GM12878 (cell line): ENCODE measurements at regions not wholly inside any gene's neighbourhood (a gene's known extent, or its start where the extent isn't known, plus 50 kb on each side); places are given as distances from the start of the nearest gene placed in this dataset.

Experiments
- ATAC-seq: fragments of 200-7000 bp; cut with Tn5 transposase; 3 replicates; pipeline ENCODE4 v1.9.1; 2020; ENCODE audit warnings: mild to moderate bottlenecking, moderate library complexity
- BruUV-seq: library from RNA; stranded (reverse); fragments of 400-500 nt; replicated peaks from 2 replicates; lab custom pipeline; 2021; lab: Mats Ljungman, UMichigan
- CTCF ChIA-PET: fragments of 300-600 bp; sonication (Branson Sonifier 250); formaldehyde crosslinking; extraction: SDS; loops from one replicate; lab custom pipeline; 2021; ENCODE audit warnings: inconsistent platforms; lab: Yijun Ruan, JAX
- POLR2A ChIA-PET: fragments of 350-600 bp; formaldehyde crosslinking; extraction: SDS; loops from one replicate; lab custom pipeline; 2021; ENCODE audit warnings: inconsistent platforms; lab: Charles Lee
- RAD21 ChIA-PET: fragments of 300-600 bp; sonication (Branson Sonifier 250); formaldehyde crosslinking; loops from one replicate; lab custom pipeline; 2023; ENCODE audit warnings: antibody characterized with exemption; ENCODE audit not compliant: unreplicated experiment; lab: Charles Lee
- SMC1A ChIA-PET: fragments of 300-600 bp; sonication (Branson Sonifier 250); formaldehyde crosslinking; loops from one replicate; lab custom pipeline; 2023; ENCODE audit not compliant: unreplicated experiment, uncharacterized antibody; lab: Charles Lee
- DNase-seq: peaks from one replicate; pipeline ENCODE4 v3.0.0-alpha.2; 2011; ENCODE audit warnings: low read depth, low spot score
- FAIRE-seq: peaks from 3 replicates; lab custom pipeline; 2011; peaks lifted over from hg19 to GRCh38; lab: Jason Lieb, UNC
- H2AFZ ChIP-seq: 2 replicates; pipeline ENCODE4 v1.6.0; 2011; ENCODE audit warnings: low read depth, low read length, control low read depth; ENCODE audit not compliant: control insufficient read depth
- H3K27ac ChIP-seq: 2 replicates; pipeline ENCODE4 v1.5.1; 2011; ENCODE audit warnings: control low read depth; ENCODE audit not compliant: control insufficient read depth, insufficient read depth
- H3K27me3 ChIP-seq, 2 experiments: replicated peaks in 1 of 2; 2 replicates each; pipeline versions ENCODE4 v1.6.0 to v1.6.1; 2011; ENCODE audit warnings: low read length in 1 of 2; ENCODE audit not compliant: control insufficient read depth in 2 of 2, insufficient read depth in 2 of 2
- H3K36me3 ChIP-seq, 2 experiments: 2 replicates each; pipeline ENCODE4 v1.5.1; 2011; ENCODE audit warnings: low read length in 1 of 2; ENCODE audit not compliant: control insufficient read depth in 2 of 2, insufficient read depth in 2 of 2
- H3K4me1 ChIP-seq: 2 replicates; pipeline ENCODE4 v1.6.1; 2011; ENCODE audit warnings: mild to moderate bottlenecking, low read length, moderate library complexity, mixed read lengths; ENCODE audit not compliant: control insufficient read depth, insufficient read depth
- H3K4me2 ChIP-seq: 2 replicates; pipeline ENCODE4 v1.6.0; 2011; ENCODE audit warnings: control low read depth; ENCODE audit not compliant: control insufficient read depth, insufficient read depth
- H3K4me3 ChIP-seq: fragments of 200-600 bp; sonication (generic); 2 replicates; pipeline ENCODE4 v1.5.1; 2016
- H3K79me2 ChIP-seq: 2 replicates; pipeline ENCODE4 v1.6.0; 2011; ENCODE audit warnings: low read length; ENCODE audit not compliant: control insufficient read depth, insufficient read depth
- H3K9ac ChIP-seq: 2 replicates; pipeline ENCODE4 v1.8.0; 2011; ENCODE audit warnings: low read length, control low read depth, mixed read lengths; ENCODE audit not compliant: control insufficient read depth, insufficient read depth
- H3K9me3 ChIP-seq: replicated peaks from 3 replicates; pipeline ENCODE4 v1.5.1; 2011; ENCODE audit warnings: mild to moderate bottlenecking, low read length; ENCODE audit not compliant: control insufficient read depth, insufficient read depth
- H4K20me1 ChIP-seq: 2 replicates; pipeline ENCODE4 v1.6.0; 2011; ENCODE audit not compliant: control insufficient read depth, insufficient read depth
- CHD1 ChIP-seq: IDR thresholded peaks from 2 replicates; pipeline ENCODE4 v1.6.1; 2012; ENCODE audit warnings: low read depth, low read length, improper control_type of control experiment
- CREM ChIP-seq: IDR thresholded peaks from 2 replicates; pipeline ENCODE4 v1.6.1; 2014; ENCODE audit warnings: antibody characterized with exemption, low read depth
- DPF2 ChIP-seq: fragments of 450-650 bp; IDR thresholded peaks from 2 replicates; pipeline ENCODE4 v1.6.1; 2017; ENCODE audit warnings: mild to moderate bottlenecking
- E2F4 ChIP-seq: IDR thresholded peaks from 2 replicates; pipeline ENCODE4 v1.6.1; 2012; ENCODE audit warnings: low read depth, low read length, improper control_type of control experiment
- EGR1 ChIP-seq, 2 experiments: IDR thresholded peaks; 1 replicate in 1 of 2; 2 replicates in 1 of 2; pipeline ENCODE4 v1.6.1; 2011 to 2012; ENCODE audit warnings: low read depth in 2 of 2, low read length in 2 of 2, borderline replicate concordance in 1 of 2, mild to moderate bottlenecking in 1 of 2, moderate library complexity in 1 of 2
- EZH2 ChIP-seq: IDR thresholded peaks from 2 replicates; pipeline ENCODE4 v1.6.1; 2012; ENCODE audit warnings: low read depth, mild to moderate bottlenecking, control low read depth, inconsistent platforms, low read length, borderline replicate concordance; ENCODE audit not compliant: control insufficient read depth
- IRF5 ChIP-seq: fragments of 450-650 bp; IDR thresholded peaks from 2 replicates; pipeline ENCODE4 v1.6.1; 2017; ENCODE audit warnings: borderline replicate concordance
- POLR2AphosphoS2 ChIP-seq: IDR thresholded peaks from 2 replicates; pipeline ENCODE4 v1.6.1; 2011; ENCODE audit warnings: low read depth, mild to moderate bottlenecking, low read length, improper control_type of control experiment, moderate library complexity
- RB1 ChIP-seq: fragments of 450-650 bp; formaldehyde crosslinking; IDR thresholded peaks from 2 replicates; pipeline ENCODE4 v1.6.1; 2017; ENCODE audit warnings: mild to moderate bottlenecking, borderline replicate concordance
- SMARCA5 ChIP-seq: fragments of 450-650 bp; IDR thresholded peaks from 2 replicates; pipeline ENCODE4 v1.6.1; 2017; ENCODE audit warnings: mild to moderate bottlenecking
- SPI1 ChIP-seq: IDR thresholded peaks from 2 replicates; pipeline ENCODE4 v1.6.1; 2011; ENCODE audit warnings: low read depth, mild to moderate bottlenecking, low read length, moderate library complexity, borderline replicate concordance; ENCODE audit not compliant: insufficient read depth
- SREBF1 ChIP-seq: IDR thresholded peaks from 2 replicates; pipeline ENCODE4 v1.6.1; 2012; ENCODE audit warnings: mild to moderate bottlenecking, low read length
- WGBS: methylation state at CpG from one replicate; pipeline ENCODE4 v1.1.6; 2016; ENCODE audit warnings: low lambda C conversion rate; ENCODE audit not compliant: insufficient replicate concordance, insufficient coverage; ENCODE audit errors: missing lambda C conversion rate; 5-methylcytosine and 5-hydroxymethylcytosine counted together
- in situ Hi-C: fragments of 300-500 bp; cut with MboI; formaldehyde crosslinking; loops from 9 replicates; pipeline ENCODE4 v1.14.3; 2018; ENCODE audit warnings: mixed read lengths
- intact Hi-C: fragments of 100-400 bp; cut with micrococcal nuclease; formaldehyde crosslinking; loops from one replicate; pipeline ENCODE4 v1.14.2; 2022; ENCODE audit not compliant: unreplicated experiment
- TF ChIP-seq, protein P1 (sequence below): fragments of 450-650 bp; IDR thresholded peaks from 2 replicates; pipeline ENCODE4 v1.6.1; 2017; ENCODE audit warnings: mild to moderate bottlenecking
- TF ChIP-seq, protein P2 (sequence below): IDR thresholded peaks from 2 replicates; pipeline ENCODE4 v1.6.1; 2012; ENCODE audit warnings: mild to moderate bottlenecking, low read depth, low read length

- no peak for TF ChIP-seq E2F4
- TF ChIP-seq, all 136 proteins: peak for 0
Measured at GRCh38 chr11:104704888-104705287, 193.4 kb downstream of the CASP12 start (continued).

GRCh38 chr11:104704146-104704830, 194.0 kb downstream of the CASP12 start:
- no peaks in the 10 kb centered on the region for H3K4me1 ChIP-seq
- SMC1A ChIA-PET, result no interaction called here
- TF ChIP-seq CREM (no peak), CHD1 (no peak), SPI1 (no peak), SMARCA5 (no peak), SREBF1 (no peak), EZH2 (no peak), RB1 (no peak), IRF5 (no peak), EGR1 (IDR thresholded peaks at IDR 0.05; ENCODE audit: borderline replicate concordance in 1 of 2, low read depth in 2 of 2, low read length in 2 of 2) (no peak), DPF2 (no peak), POLR2AphosphoS2 (no peak)
- TF ChIP-seq, protein P1, sequence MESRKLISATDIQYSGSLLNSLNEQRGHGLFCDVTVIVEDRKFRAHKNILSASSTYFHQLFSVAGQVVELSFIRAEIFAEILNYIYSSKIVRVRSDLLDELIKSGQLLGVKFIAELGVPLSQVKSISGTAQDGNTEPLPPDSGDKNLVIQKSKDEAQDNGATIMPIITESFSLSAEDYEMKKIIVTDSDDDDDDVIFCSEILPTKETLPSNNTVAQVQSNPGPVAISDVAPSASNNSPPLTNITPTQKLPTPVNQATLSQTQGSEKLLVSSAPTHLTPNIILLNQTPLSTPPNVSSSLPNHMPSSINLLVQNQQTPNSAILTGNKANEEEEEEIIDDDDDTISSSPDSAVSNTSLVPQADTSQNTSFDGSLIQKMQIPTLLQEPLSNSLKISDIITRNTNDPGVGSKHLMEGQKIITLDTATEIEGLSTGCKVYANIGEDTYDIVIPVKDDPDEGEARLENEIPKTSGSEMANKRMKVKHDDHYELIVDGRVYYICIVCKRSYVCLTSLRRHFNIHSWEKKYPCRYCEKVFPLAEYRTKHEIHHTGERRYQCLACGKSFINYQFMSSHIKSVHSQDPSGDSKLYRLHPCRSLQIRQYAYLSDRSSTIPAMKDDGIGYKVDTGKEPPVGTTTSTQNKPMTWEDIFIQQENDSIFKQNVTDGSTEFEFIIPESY, result no peak
- TF ChIP-seq, protein P2, sequence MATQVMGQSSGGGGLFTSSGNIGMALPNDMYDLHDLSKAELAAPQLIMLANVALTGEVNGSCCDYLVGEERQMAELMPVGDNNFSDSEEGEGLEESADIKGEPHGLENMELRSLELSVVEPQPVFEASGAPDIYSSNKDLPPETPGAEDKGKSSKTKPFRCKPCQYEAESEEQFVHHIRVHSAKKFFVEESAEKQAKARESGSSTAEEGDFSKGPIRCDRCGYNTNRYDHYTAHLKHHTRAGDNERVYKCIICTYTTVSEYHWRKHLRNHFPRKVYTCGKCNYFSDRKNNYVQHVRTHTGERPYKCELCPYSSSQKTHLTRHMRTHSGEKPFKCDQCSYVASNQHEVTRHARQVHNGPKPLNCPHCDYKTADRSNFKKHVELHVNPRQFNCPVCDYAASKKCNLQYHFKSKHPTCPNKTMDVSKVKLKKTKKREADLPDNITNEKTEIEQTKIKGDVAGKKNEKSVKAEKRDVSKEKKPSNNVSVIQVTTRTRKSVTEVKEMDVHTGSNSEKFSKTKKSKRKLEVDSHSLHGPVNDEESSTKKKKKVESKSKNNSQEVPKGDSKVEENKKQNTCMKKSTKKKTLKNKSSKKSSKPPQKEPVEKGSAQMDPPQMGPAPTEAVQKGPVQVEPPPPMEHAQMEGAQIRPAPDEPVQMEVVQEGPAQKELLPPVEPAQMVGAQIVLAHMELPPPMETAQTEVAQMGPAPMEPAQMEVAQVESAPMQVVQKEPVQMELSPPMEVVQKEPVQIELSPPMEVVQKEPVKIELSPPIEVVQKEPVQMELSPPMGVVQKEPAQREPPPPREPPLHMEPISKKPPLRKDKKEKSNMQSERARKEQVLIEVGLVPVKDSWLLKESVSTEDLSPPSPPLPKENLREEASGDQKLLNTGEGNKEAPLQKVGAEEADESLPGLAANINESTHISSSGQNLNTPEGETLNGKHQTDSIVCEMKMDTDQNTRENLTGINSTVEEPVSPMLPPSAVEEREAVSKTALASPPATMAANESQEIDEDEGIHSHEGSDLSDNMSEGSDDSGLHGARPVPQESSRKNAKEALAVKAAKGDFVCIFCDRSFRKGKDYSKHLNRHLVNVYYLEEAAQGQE, result no peak

More at GRCh38 chr11:104704146-104704830, 194.0 kb downstream of the CASP12 start:
- RAD21 ChIA-PET, result no interaction called here
- CTCF ChIA-PET, result no interaction called here
- POLR2A ChIA-PET, result no interaction called here
- H2AFZ ChIP-seq, result no peak overlapping the region
- in situ Hi-C loops, result no loop called here
- FAIRE-seq, result no peak
- no peaks in the 10 kb centered on the region for H3K27me3 ChIP-seq
- no peak overlapping the region for H3K9ac ChIP-seq
- no peaks in the 10 kb centered on the region for H3K36me3 ChIP-seq
- H3K4me3 ChIP-seq, result no peak overlapping the region
- 92% methylated on average over 2 of the region's 2 CpGs for WGBS
- no peak overlapping the region for H3K27ac ChIP-seq
- no peak overlapping the region for H3K4me2 ChIP-seq
- intact Hi-C loops, result no loop called here
- no TSS peak for BruUV-seq
- H3K79me2 ChIP-seq, result no peaks in the 10 kb centered on the region
- ATAC-seq, result no peak
- no peak for DNase-seq
- no peaks in the 10 kb centered on the region for H4K20me1 ChIP-seq
- H3K9me3 ChIP-seq, result no peaks in the 10 kb centered on the region
